DND-41 (cell line): ENCODE measurements at regions not wholly inside any gene's neighbourhood (a gene's known extent, or its start where the extent isn't known, plus 50 kb on each side); places are given as distances from the start of the nearest gene placed in this dataset.

Experiments used
- ATAC-seq: fragments of 200-7000 bp; cut with Tn5 transposase; 3 replicates; pipeline ENCODE4 v1.9.1; 2021; ENCODE audit warnings: low read depth; ENCODE audit not compliant: insufficient read depth
- DNase-seq: peaks from one replicate; pipeline ENCODE4 v3.0.0-alpha.2; 2020
- H2AFZ ChIP-seq: 2 replicates; pipeline ENCODE4 v1.6.0; 2012; ENCODE audit warnings: low read depth, low read length
- H3K27ac ChIP-seq: 2 replicates; pipeline ENCODE4 v1.5.1; 2012; ENCODE audit warnings: low read length, inconsistent platforms
- H3K27me3 ChIP-seq: fragments of 200-600 bp; sonication (generic); 2 replicates; pipeline ENCODE4 v1.6.0; 2012; ENCODE audit warnings: low read length, mild to moderate bottlenecking, inconsistent platforms; ENCODE audit not compliant: insufficient read depth, poor library complexity
- H3K36me3 ChIP-seq: 2 replicates; pipeline ENCODE4 v1.5.1; 2012; ENCODE audit warnings: low read length, inconsistent platforms; ENCODE audit not compliant: insufficient read depth
- H3K4me1 ChIP-seq: 2 replicates; pipeline ENCODE4 v1.5.1; 2012; ENCODE audit warnings: mild to moderate bottlenecking, low read length; ENCODE audit not compliant: insufficient read depth
- H3K4me2 ChIP-seq: 2 replicates; pipeline ENCODE4 v1.6.0; 2012; ENCODE audit warnings: mild to moderate bottlenecking, moderate library complexity, low read length, inconsistent platforms; ENCODE audit not compliant: insufficient read depth
- H3K4me3 ChIP-seq, 2 experiments: fragments of 200-600 bp in 1 of 2; shearing (Covaris generic) in 1 of 2; 2 replicates each; pipeline ENCODE4 v1.5.1; 2012 to 2016; ENCODE audit warnings: inconsistent platforms in 2 of 2, low read length in 2 of 2, mild to moderate bottlenecking in 2 of 2, low read depth in 1 of 2, moderate library complexity in 1 of 2
- H3K79me2 ChIP-seq: 2 replicates; pipeline ENCODE4 v1.6.0; 2012; ENCODE audit warnings: low read length, inconsistent platforms; ENCODE audit not compliant: insufficient read depth
- H3K9ac ChIP-seq: 2 replicates; pipeline ENCODE4 v1.6.0; 2012; ENCODE audit warnings: low read depth, mild to moderate bottlenecking, inconsistent platforms, low read length, moderate library complexity
- H3K9me3 ChIP-seq: 2 replicates; pipeline ENCODE4 v1.5.1; 2012; ENCODE audit warnings: low read length, moderate library complexity, mild to moderate bottlenecking, inconsistent platforms; ENCODE audit not compliant: insufficient read depth, severe bottlenecking
- H4K20me1 ChIP-seq: 2 replicates; pipeline ENCODE4 v1.6.0; 2012; ENCODE audit warnings: low read length; ENCODE audit not compliant: insufficient read depth
- EZH2 ChIP-seq: IDR thresholded peaks from 3 replicates; pipeline ENCODE4 v1.6.1; 2012; ENCODE audit warnings: borderline replicate concordance, low read depth, mild to moderate bottlenecking, moderate library complexity, low read length, inconsistent platforms; ENCODE audit not compliant: severe bottlenecking
- TF ChIP-seq, protein P1 (sequence below): IDR thresholded peaks from 2 replicates; pipeline ENCODE4 v1.5.1; 2012; ENCODE audit warnings: borderline replicate concordance, low read length, moderate library complexity, mild to moderate bottlenecking; ENCODE audit not compliant: poor library complexity, severe bottlenecking; ENCODE audit errors: extremely low read depth

DNA sequence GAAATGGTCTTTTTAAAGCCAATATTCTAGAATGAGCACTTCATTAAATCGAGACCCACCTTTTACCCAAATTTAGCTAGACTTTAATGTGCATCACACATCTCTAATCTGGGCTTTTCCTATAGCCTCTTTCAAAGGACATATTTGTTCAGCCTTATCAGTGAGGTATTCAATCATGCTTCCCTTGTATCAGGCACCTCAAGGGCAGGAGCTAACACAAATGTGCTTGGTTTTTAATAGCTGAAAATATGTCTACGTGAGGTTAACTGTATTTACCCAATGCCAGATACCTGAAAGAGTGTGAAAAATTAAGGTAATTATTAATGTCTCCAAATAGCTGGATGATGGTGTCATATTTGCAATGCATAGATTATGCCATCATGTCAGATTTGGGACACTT is 203.9 kb downstream of the SNX10 start:
- Histone ChIP-seq H3K4me1 (no peaks in the 10 kb centered on the region), H4K20me1 (no peaks in the 10 kb centered on the region), H3K27ac (no peak overlapping the region), H3K4me3 (no peak overlapping the region), H3K27me3 (peaks cover 5% of the 10 kb centered on the region), H3K4me2 (no peak overlapping the region), H3K36me3 (no peaks in the 10 kb centered on the region), H3K9ac (no peak overlapping the region), H3K9me3 (no peaks in the 10 kb centered on the region), H3K79me2 (no peaks in the 10 kb centered on the region), H2AFZ (no peak overlapping the region)
- no peak for TF ChIP-seq EZH2
- TF ChIP-seq, protein P1, sequence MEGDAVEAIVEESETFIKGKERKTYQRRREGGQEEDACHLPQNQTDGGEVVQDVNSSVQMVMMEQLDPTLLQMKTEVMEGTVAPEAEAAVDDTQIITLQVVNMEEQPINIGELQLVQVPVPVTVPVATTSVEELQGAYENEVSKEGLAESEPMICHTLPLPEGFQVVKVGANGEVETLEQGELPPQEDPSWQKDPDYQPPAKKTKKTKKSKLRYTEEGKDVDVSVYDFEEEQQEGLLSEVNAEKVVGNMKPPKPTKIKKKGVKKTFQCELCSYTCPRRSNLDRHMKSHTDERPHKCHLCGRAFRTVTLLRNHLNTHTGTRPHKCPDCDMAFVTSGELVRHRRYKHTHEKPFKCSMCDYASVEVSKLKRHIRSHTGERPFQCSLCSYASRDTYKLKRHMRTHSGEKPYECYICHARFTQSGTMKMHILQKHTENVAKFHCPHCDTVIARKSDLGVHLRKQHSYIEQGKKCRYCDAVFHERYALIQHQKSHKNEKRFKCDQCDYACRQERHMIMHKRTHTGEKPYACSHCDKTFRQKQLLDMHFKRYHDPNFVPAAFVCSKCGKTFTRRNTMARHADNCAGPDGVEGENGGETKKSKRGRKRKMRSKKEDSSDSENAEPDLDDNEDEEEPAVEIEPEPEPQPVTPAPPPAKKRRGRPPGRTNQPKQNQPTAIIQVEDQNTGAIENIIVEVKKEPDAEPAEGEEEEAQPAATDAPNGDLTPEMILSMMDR: no peak
- no peak for ATAC-seq
- DNase-seq: no peak

DNA sequence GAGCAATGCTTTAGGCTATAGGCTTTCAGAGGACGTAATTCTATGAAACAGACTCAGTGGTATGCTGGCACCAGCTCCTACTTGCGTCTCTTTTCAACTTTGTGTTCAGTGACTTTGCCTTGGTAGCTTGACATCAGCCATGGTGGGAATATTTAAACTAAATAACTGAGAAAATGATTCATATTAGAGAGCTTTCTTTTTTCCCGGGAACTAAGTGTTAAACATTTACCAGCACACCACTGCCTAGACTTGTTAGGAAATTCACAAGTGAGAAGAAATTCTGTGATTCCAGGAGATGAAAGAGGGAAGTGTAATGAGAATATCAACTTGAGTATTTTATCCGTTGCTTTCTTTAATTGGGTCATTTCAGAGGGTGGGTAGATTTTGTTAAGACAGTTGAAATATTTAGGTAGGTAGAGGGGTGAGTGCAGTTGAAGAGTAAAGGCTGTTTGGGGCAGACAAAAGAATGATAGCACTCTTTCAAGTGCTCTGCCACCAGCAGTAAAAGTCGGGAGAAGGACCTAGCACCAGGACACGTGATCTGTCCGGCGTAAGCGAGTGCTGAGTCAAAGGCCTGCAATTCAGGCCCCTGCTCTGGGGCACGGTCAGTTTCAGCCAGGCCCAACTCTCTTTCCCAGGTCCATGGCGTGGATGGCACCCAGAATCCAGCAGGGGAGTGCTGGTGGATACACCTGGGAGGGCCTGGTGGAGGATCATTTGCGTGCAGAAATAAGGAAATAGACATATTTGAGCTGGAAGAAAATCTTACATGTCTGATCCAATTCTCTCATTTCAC is 206.3 kb downstream of the SNX10 start:
- H2AFZ ChIP-seq: no peak overlapping the region
- peaks cover 5% of the 10 kb centered on the region for H3K27me3 ChIP-seq

DNA sequence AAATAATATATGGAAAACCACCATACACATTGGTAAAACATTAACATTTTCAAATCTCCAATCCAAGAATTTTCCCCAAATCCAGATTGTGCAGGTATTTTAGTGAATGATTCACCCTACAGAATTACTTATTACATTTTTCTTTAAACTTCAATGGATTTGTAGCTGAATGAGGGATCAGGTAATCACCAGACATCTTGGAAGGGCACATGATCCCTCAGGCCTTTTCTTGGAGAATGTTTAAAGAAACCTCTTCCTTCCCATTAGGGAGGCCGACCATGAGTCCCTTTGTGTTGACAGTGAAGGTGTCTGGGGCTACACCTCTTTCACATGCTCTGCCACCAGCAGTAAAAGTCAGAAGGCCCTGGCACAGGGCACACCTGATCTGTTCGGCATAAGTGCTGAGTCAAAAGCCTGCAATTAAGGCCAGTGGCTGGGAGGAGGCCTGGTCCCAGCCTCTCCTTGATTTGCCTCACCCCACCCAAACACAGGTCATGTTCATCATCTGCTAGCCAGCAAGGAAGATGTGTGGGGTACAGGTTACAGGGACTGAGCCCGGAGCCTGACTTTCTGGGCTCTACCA is 207.7 kb downstream of the SNX10 start:
- TF ChIP-seq, protein P1: no peak
- TF ChIP-seq EZH2: no peak
- no peak for DNase-seq
- H3K27ac ChIP-seq: no peak overlapping the region
- no peaks in the 10 kb centered on the region for H3K36me3 ChIP-seq
- H3K27me3 ChIP-seq: peaks cover 7% of the 10 kb centered on the region
- no peaks in the 10 kb centered on the region for H3K79me2 ChIP-seq
- no peak for ATAC-seq
- no peak overlapping the region for H3K4me3 ChIP-seq
- no peak overlapping the region for H3K9ac ChIP-seq
- H3K9me3 ChIP-seq: no peaks in the 10 kb centered on the region
- H3K4me2 ChIP-seq: no peak overlapping the region
- H2AFZ ChIP-seq: no peak overlapping the region
- no peaks in the 10 kb centered on the region for H3K4me1 ChIP-seq
- no peaks in the 10 kb centered on the region for H4K20me1 ChIP-seq

More for the DNA sequence above, 206.3 kb downstream of the SNX10 start:
- DNase-seq (no peak), ATAC-seq (no peak)
- no peak overlapping the region for H3K4me3 ChIP-seq
- no peaks in the 10 kb centered on the region for H3K9me3 ChIP-seq
- no peak overlapping the region for H3K9ac ChIP-seq
- TF ChIP-seq EZH2: no peak
- TF ChIP-seq, protein P1: no peak
- H3K27ac ChIP-seq: no peak overlapping the region
- H3K79me2 ChIP-seq: no peaks in the 10 kb centered on the region
- no peaks in the 10 kb centered on the region for H4K20me1 ChIP-seq
- no peak overlapping the region for H3K4me2 ChIP-seq
- no peaks in the 10 kb centered on the region for H3K4me1 ChIP-seq
- no peaks in the 10 kb centered on the region for H3K36me3 ChIP-seq
